HEK293 (cell line): ENCODE measurements at regions not wholly inside any gene's neighbourhood (a gene's known extent, or its start where the extent isn't known, plus 50 kb on each side); places are given as distances from the start of the nearest gene placed in this dataset.

Source experiments
- CTCF ChIA-PET: fragments of 350-600 bp; formaldehyde crosslinking; extraction: SDS; loops from one replicate; lab custom pipeline; 2021; ENCODE audit warnings: antibody characterized with exemption; lab: Yijun Ruan, JAX
- POLR2A ChIA-PET: fragments of 300-600 bp; formaldehyde crosslinking; extraction: SDS; loops from one replicate; lab custom pipeline; 2020; ENCODE audit warnings: antibody characterized with exemption, inconsistent platforms; lab: Yijun Ruan, JAX
- H3K27ac ChIP-seq: fragments of 200-500 bp; sonication (Bioruptor generic); 2 replicates; pipeline ENCODE4 v1.5.1; 2014; ENCODE audit warnings: low read depth, low read length, control low read depth, inconsistent platforms; ENCODE audit errors: extremely low read depth
- H3K36me3 ChIP-seq, 2 experiments: fragments of 200-500 bp in 1 of 2; sonication (Bioruptor generic) in 1 of 2; 1 replicate in 1 of 2; 2 replicates in 1 of 2; pipeline ENCODE4 v1.5.1; 2014 to 2017; ENCODE audit warnings: inconsistent platforms in 2 of 2, low read length in 2 of 2; ENCODE audit not compliant: control insufficient read depth in 2 of 2, insufficient read depth in 1 of 2
- H3K4me1 ChIP-seq: fragments of 200-500 bp; sonication (Bioruptor generic); 2 replicates; pipeline ENCODE4 v1.5.1; 2014; ENCODE audit warnings: mild to moderate bottlenecking, low read length, inconsistent platforms; ENCODE audit not compliant: control insufficient read depth, insufficient read depth
- H3K4me3 ChIP-seq: 2 replicates; pipeline ENCODE4 v1.5.1; 2011; ENCODE audit warnings: low read depth, mild to moderate bottlenecking, control low read depth, low read length, moderate library complexity
- H3K9me3 ChIP-seq: fragments of 200-500 bp; sonication (Bioruptor generic); 2 replicates; pipeline ENCODE4 v1.5.1; 2014; ENCODE audit warnings: low read depth, low read length, inconsistent platforms; ENCODE audit not compliant: control insufficient read depth, insufficient read depth
- EGR2 ChIP-seq: fragments of 450-650 bp; formaldehyde crosslinking; IDR thresholded peaks from 2 replicates; pipeline ENCODE4 v1.5.1; 2016; ENCODE audit warnings: low read depth, missing biosample characterization, missing genetic modification characterization
- GLI4 ChIP-seq: fragments of 450-650 bp; formaldehyde crosslinking; IDR thresholded peaks from 2 replicates; pipeline ENCODE4 v1.5.1; 2016; ENCODE audit warnings: missing biosample characterization, missing genetic modification characterization
- KLF16 ChIP-seq: fragments of 450-650 bp; formaldehyde crosslinking; IDR thresholded peaks from 2 replicates; pipeline ENCODE4 v1.5.1; 2017; ENCODE audit warnings: missing biosample characterization, missing genetic modification characterization
- KLF17 ChIP-seq: fragments of 450-650 bp; formaldehyde crosslinking; IDR thresholded peaks from 2 replicates; pipeline ENCODE4 v1.5.1; 2016; ENCODE audit warnings: missing biosample characterization, missing genetic modification characterization
- MZF1 ChIP-seq: fragments of 450-650 bp; formaldehyde crosslinking; IDR thresholded peaks from 2 replicates; pipeline ENCODE4 v1.5.1; 2017; ENCODE audit warnings: missing biosample characterization, missing genetic modification characterization, borderline replicate concordance
- REPIN1 ChIP-seq: fragments of 450-650 bp; formaldehyde crosslinking; IDR thresholded peaks from 2 replicates; pipeline ENCODE4 v1.5.1; 2017; ENCODE audit warnings: missing biosample characterization, missing genetic modification characterization, low read depth
- SCRT1 ChIP-seq: fragments of 450-650 bp; formaldehyde crosslinking; IDR thresholded peaks from 2 replicates; pipeline ENCODE4 v1.5.1; 2016; ENCODE audit warnings: missing biosample characterization, missing genetic modification characterization, borderline replicate concordance
- SP3 ChIP-seq: fragments of 450-650 bp; formaldehyde crosslinking; IDR thresholded peaks from 2 replicates; pipeline ENCODE4 v1.5.1; 2016; ENCODE audit warnings: missing biosample characterization, missing genetic modification characterization
- WT1 ChIP-seq: fragments of 450-650 bp; formaldehyde crosslinking; IDR thresholded peaks from 2 replicates; pipeline ENCODE4 v1.5.1; 2016; ENCODE audit warnings: missing biosample characterization, missing genetic modification characterization
- YY1 ChIP-seq: fragments of 450-650 bp; formaldehyde crosslinking; IDR thresholded peaks from 2 replicates; pipeline ENCODE4 v1.5.1; 2018; ENCODE audit warnings: missing biosample characterization, missing genetic modification characterization
- ZBTB17 ChIP-seq: fragments of 450-650 bp; formaldehyde crosslinking; IDR thresholded peaks from 2 replicates; pipeline ENCODE4 v1.5.1; 2016; ENCODE audit warnings: missing biosample characterization, missing genetic modification characterization
- ZBTB20 ChIP-seq: fragments of 450-650 bp; formaldehyde crosslinking; IDR thresholded peaks from 2 replicates; pipeline ENCODE4 v1.5.1; 2016; ENCODE audit warnings: missing biosample characterization, missing genetic modification characterization
- ZEB2 ChIP-seq: fragments of 450-650 bp; formaldehyde crosslinking; IDR thresholded peaks from 2 replicates; pipeline ENCODE4 v1.5.1; 2016; ENCODE audit warnings: missing biosample characterization, missing genetic modification characterization
- ZFP69B ChIP-seq: fragments of 450-650 bp; formaldehyde crosslinking; IDR thresholded peaks from 2 replicates; pipeline ENCODE4 v1.5.1; 2016; ENCODE audit warnings: missing biosample characterization, missing genetic modification characterization
- ZNF112 ChIP-seq: fragments of 450-650 bp; formaldehyde crosslinking; IDR thresholded peaks from 2 replicates; pipeline ENCODE4 v1.5.0; 2017; ENCODE audit warnings: missing biosample characterization, missing genetic modification characterization
- ZNF140 ChIP-seq: fragments of 450-650 bp; formaldehyde crosslinking; IDR thresholded peaks from 2 replicates; pipeline ENCODE4 v1.5.1; 2016; ENCODE audit warnings: missing biosample characterization, missing genetic modification characterization
- ZNF354C ChIP-seq: fragments of 450-650 bp; formaldehyde crosslinking; IDR thresholded peaks from 2 replicates; pipeline ENCODE4 v1.5.1; 2016; ENCODE audit warnings: missing biosample characterization, missing genetic modification characterization, low read depth, borderline replicate concordance
- ZNF473 ChIP-seq: fragments of 450-650 bp; formaldehyde crosslinking; IDR thresholded peaks from 2 replicates; pipeline ENCODE4 v1.5.1; 2017; ENCODE audit warnings: missing biosample characterization, missing genetic modification characterization
- ZNF600 ChIP-seq: fragments of 450-650 bp; formaldehyde crosslinking; IDR thresholded peaks from 2 replicates; pipeline ENCODE4 v1.5.1; 2016; ENCODE audit warnings: missing biosample characterization, missing genetic modification characterization
- ZNF624 ChIP-seq: fragments of 450-650 bp; formaldehyde crosslinking; IDR thresholded peaks from 2 replicates; pipeline ENCODE4 v1.5.1; 2017; ENCODE audit warnings: missing biosample characterization, missing genetic modification characterization
- ZNF707 ChIP-seq: fragments of 450-650 bp; formaldehyde crosslinking; IDR thresholded peaks from 2 replicates; pipeline ENCODE4 v1.5.1; 2016; ENCODE audit warnings: missing biosample characterization, missing genetic modification characterization
- ZNF76 ChIP-seq: fragments of 450-650 bp; formaldehyde crosslinking; IDR thresholded peaks from 2 replicates; pipeline ENCODE4; 2016; ENCODE audit warnings: low read depth, missing biosample characterization, missing genetic modification characterization, borderline replicate concordance
- ZNF777 ChIP-seq: fragments of 450-650 bp; formaldehyde crosslinking; IDR thresholded peaks from 2 replicates; pipeline ENCODE4 v1.5.1; 2017; ENCODE audit warnings: missing biosample characterization, missing genetic modification characterization, borderline replicate concordance
- ZNF791 ChIP-seq: fragments of 450-650 bp; formaldehyde crosslinking; IDR thresholded peaks from 2 replicates; pipeline ENCODE4 v1.5.1; 2016; ENCODE audit warnings: missing biosample characterization, missing genetic modification characterization
- ZNF837 ChIP-seq: fragments of 450-650 bp; formaldehyde crosslinking; IDR thresholded peaks from 2 replicates; pipeline ENCODE4 v1.5.1; 2016; ENCODE audit warnings: missing biosample characterization, missing genetic modification characterization
- TF ChIP-seq, protein P1 (sequence below): fragments of 450-650 bp; formaldehyde crosslinking; IDR thresholded peaks from 2 replicates; pipeline ENCODE4 v1.5.1; 2016; ENCODE audit warnings: missing biosample characterization, missing genetic modification characterization

DNA sequence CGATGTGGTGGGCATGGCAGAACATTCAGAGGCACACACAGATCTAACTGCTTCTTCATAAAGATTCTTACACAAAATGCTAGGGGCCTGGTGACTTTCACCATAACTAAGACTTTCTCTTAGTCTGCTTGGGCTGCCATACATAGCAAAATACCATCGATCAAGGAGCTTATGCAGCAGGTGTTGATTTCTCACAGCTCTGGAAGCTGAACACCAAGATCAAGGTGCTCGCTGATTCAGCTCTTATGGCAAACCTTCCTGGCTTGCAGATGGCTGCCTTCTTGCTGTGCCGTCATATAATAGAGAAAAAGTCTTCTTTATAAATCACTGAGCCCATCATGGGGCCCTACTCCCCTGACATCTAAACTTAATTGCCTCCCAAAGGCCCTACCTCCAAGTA is 487.3 kb downstream of the AJAP1 start:
- H3K27ac ChIP-seq: no peak overlapping the region
- no peak overlapping the region for H3K4me3 ChIP-seq
- H3K9me3 ChIP-seq: no peaks in the 10 kb centered on the region
- no peaks in the 10 kb centered on the region for H3K36me3 ChIP-seq
- TF ChIP-seq ZNF473 (no peak), ZNF140 (tag by site-specific recombination) (no peak)
- POLR2A ChIA-PET: no interaction called here
- CTCF ChIA-PET: no interaction called here
- H3K4me1 ChIP-seq: no peaks in the 10 kb centered on the region

GRCh38 chr1:5140962-5141361 is 486.6 kb downstream of the AJAP1 start:
- POLR2A ChIA-PET: no interaction called here
- H3K4me3 ChIP-seq: no peak overlapping the region
- no peaks in the 10 kb centered on the region for H3K36me3 ChIP-seq
- H3K4me1 ChIP-seq: no peaks in the 10 kb centered on the region
- TF ChIP-seq WT1 (tag by site-specific recombination) (no peak), REPIN1 (tag by site-specific recombination) (no peak), ZNF112 (tag by site-specific recombination) (no peak), ZEB2 (tag by site-specific recombination) (no peak), SCRT1 (no peak), YY1 (tag by site-specific recombination) (no peak), ZNF600 (no peak), ZNF354C (tag by site-specific recombination) (no peak), SP3 (tag by site-specific recombination) (no peak)
- TF ChIP-seq, protein P1, sequence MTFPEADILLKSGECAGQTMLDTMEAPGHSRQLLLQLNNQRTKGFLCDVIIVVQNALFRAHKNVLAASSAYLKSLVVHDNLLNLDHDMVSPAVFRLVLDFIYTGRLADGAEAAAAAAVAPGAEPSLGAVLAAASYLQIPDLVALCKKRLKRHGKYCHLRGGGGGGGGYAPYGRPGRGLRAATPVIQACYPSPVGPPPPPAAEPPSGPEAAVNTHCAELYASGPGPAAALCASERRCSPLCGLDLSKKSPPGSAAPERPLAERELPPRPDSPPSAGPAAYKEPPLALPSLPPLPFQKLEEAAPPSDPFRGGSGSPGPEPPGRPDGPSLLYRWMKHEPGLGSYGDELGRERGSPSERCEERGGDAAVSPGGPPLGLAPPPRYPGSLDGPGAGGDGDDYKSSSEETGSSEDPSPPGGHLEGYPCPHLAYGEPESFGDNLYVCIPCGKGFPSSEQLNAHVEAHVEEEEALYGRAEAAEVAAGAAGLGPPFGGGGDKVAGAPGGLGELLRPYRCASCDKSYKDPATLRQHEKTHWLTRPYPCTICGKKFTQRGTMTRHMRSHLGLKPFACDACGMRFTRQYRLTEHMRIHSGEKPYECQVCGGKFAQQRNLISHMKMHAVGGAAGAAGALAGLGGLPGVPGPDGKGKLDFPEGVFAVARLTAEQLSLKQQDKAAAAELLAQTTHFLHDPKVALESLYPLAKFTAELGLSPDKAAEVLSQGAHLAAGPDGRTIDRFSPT: no peak
- TF ChIP-seq, all 188 proteins: peak for 0
- Histone ChIP-seq H3K27ac (no peak overlapping the region), H3K9me3 (no peaks in the 10 kb centered on the region)
- CTCF ChIA-PET: no interaction called here

DNA sequence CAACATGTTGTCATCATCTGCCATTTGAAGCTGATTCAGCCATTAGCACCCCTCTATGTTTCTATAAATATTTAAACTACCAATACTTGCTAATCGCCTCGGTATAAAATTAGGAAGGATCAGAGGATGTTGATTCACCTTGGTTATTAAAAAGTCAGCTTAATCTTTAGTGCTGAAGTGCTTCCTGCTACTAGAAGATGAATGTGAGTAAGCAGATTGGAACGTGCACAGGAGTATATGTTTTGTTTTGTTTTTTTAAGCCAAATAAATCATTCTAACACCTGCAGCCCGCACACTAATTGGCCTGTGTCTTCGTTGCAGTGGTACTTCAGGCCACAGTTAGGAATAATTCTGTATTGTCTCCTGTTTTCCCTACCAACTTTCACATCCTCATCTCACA is 485.7 kb downstream of the AJAP1 start:
- TF ChIP-seq ZFP69B (tag by site-specific recombination) (no peak), ZNF112 (tag by site-specific recombination) (no peak), MZF1 (tag by site-specific recombination) (no peak), ZBTB17 (no peak), ZNF624 (tag by site-specific recombination) (no peak), ZNF791 (no peak), KLF16 (tag by site-specific recombination) (no peak), ZNF837 (tag by site-specific recombination) (no peak)
- Histone ChIP-seq H3K36me3 (no peaks in the 10 kb centered on the region), H3K9me3 (no peaks in the 10 kb centered on the region), H3K4me3 (no peak overlapping the region), H3K4me1 (no peaks in the 10 kb centered on the region), H3K27ac (no peak overlapping the region)
- ChIA-PET CTCF (no interaction called here), POLR2A (no interaction called here)

DNA sequence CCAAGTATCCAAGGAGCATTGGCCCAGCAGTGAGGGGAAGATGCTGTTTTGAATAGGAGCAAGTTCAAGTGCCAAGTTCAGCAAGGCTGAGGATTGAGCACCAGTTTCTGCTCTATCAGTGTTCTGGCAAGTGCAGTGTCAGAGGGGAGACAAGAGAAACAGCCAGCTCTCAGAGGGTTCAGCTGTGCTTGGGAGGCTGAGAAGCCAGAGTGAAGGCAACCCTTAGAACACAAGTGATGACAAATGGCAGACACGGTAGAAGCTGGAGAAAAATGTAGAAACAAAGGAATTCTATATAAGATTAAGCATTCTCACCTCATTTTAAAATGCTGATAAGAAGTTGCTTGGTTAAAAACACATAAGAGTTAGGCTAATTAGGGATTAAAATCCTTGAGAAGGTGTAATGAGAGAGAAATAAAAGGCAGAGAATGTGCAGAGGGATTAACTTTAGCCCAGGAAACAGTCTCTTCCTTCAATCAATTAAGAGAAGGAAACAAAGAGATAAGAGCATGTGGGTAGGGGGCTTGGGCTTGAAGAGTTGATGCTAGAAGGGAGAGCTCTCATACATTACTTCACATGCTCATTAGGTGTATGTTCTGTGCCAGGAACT is 475.4 kb downstream of the AJAP1 start:
- POLR2A ChIA-PET: no interaction called here
- no peaks in the 10 kb centered on the region for H3K36me3 ChIP-seq
- no peak overlapping the region for H3K27ac ChIP-seq
- H3K9me3 ChIP-seq: no peaks in the 10 kb centered on the region
- no peak overlapping the region for H3K4me3 ChIP-seq
- CTCF ChIA-PET: no interaction called here
- H3K4me1 ChIP-seq: no peaks in the 10 kb centered on the region
- TF ChIP-seq GLI4 (tag by site-specific recombination) (no peak), ZNF76 (no peak), ZNF777 (tag by site-specific recombination) (no peak), ZNF354C (tag by site-specific recombination) (no peak), ZBTB20 (no peak), KLF17 (tag by site-specific recombination) (no peak), EGR2 (tag by site-specific recombination) (no peak), ZNF707 (no peak)
